Smooth muscle cell (in vitro differentiated cells): ENCODE measurements at regions not wholly inside any gene's neighbourhood (a gene's known extent, or its start where the extent isn't known, plus 50 kb on each side); places are given as distances from the start of the nearest gene placed in this dataset.

Source experiments
- DNase-seq: peaks from one replicate; lab custom pipeline; 2025; ENCODE audit not compliant: unreplicated experiment; lab: John Stamatoyannopoulos, UW
- H2AFZ ChIP-seq: fragments of 200-600 bp; sonication (generic); 2 replicates; pipeline ENCODE4 v1.6.0; 2016; ENCODE audit warnings: antibody characterized with exemption, low read depth, mild to moderate bottlenecking
- H3F3A ChIP-seq: fragments of 200-600 bp; sonication (generic); 2 replicates; pipeline ENCODE4 v1.6.0; 2017; ENCODE audit warnings: antibody characterized with exemption, low read depth
- H3K27ac ChIP-seq: fragments of 200-600 bp; sonication (generic); 2 replicates; pipeline ENCODE4 v1.5.1; 2016; ENCODE audit warnings: low read depth, mild to moderate bottlenecking
- H3K27me3 ChIP-seq: fragments of 200-600 bp; sonication (generic); 2 replicates; pipeline ENCODE4 v1.6.1; 2016; ENCODE audit warnings: low read depth, mild to moderate bottlenecking
- H3K36me3 ChIP-seq: fragments of 200-600 bp; sonication (generic); 2 replicates; pipeline ENCODE4 v1.5.1; 2016; ENCODE audit warnings: low read depth
- H3K4me1 ChIP-seq: fragments of 200-600 bp; sonication (generic); 2 replicates; pipeline ENCODE4 v1.5.1; 2016; ENCODE audit warnings: low read depth
- H3K4me2 ChIP-seq: fragments of 200-600 bp; sonication (generic); 2 replicates; pipeline ENCODE4 v1.6.0; 2016; ENCODE audit warnings: mild to moderate bottlenecking
- H3K4me3 ChIP-seq: fragments of 200-600 bp; sonication (generic); 2 replicates; pipeline ENCODE4 v1.5.1; 2016; ENCODE audit warnings: mild to moderate bottlenecking
- H3K79me2 ChIP-seq: fragments of 200-600 bp; sonication (generic); 2 replicates; pipeline ENCODE4 v1.6.0; 2016; ENCODE audit warnings: low read depth, mild to moderate bottlenecking
- H3K9ac ChIP-seq: fragments of 200-600 bp; sonication (generic); 2 replicates; pipeline ENCODE4 v1.6.0; 2016; ENCODE audit warnings: low read depth
- H3K9me3 ChIP-seq: fragments of 200-600 bp; sonication (generic); replicated peaks from 2 replicates; pipeline ENCODE4 v1.5.1; 2016; ENCODE audit warnings: low read depth
- H4K20me1 ChIP-seq: fragments of 200-600 bp; sonication (generic); 2 replicates; pipeline ENCODE4 v1.6.0; 2016; ENCODE audit warnings: low read depth
- WGBS: methylation state at CpG from one replicate; pipeline ENCODE4 v1.1.7; 2016; ENCODE audit warnings: low lambda C conversion rate; 5-methylcytosine and 5-hydroxymethylcytosine counted together
- TF ChIP-seq, protein P1 (sequence below): fragments of 200-600 bp; sonication (generic); IDR thresholded peaks from 2 replicates; pipeline ENCODE4 v1.5.1; 2017; ENCODE audit warnings: borderline replicate concordance, mild to moderate bottlenecking, antibody characterized with exemption; ENCODE audit not compliant: insufficient read depth, poor library complexity, severe bottlenecking

DNA sequence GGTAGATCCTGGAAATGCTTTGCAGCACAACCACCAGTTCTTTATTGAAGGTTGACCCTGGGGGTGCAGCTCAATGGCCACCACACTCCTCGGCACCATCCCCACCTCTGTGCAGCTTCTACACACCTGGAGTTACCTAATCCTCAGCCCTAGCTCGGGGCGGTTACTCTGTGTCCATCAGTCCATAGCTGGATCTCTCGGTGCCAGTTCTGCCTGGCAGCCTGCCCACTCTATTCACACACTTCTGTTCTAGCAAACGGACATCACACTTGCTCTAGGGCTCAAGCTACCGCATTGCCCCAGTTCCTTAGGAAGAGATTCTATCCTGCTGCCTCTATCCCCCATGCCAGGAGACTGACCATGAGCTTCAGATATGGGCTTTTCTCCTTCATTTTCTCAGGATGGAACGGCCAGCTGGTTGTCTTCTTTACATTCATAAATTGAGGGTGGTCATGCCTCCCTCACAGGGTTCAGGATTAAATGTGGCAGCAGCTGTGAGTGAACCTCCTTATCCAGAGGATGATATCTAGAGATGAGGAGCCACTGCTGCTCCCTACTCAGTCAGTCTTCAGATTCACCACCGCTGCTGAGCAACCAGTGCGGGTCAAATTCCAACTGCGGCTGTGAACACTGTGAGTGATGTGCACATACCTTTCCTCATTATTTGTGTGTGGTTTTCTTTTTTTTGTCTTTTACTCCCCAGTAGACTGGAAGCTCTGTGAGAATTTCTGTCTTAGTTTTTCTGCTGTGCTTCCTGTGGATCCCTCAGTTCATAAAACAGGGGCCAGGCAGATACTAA, 66.9 kb upstream of the TRIB2 start:
- Histone ChIP-seq H3K9ac (no peak overlapping the region), H3K79me2 (no peaks in the 10 kb centered on the region), H3F3A (no peaks in the 10 kb centered on the region), H3K27ac (no peak overlapping the region), H3K4me1 (no peaks in the 10 kb centered on the region), H2AFZ (no peak overlapping the region), H3K27me3 (no peaks in the 10 kb centered on the region), H4K20me1 (no peaks in the 10 kb centered on the region), H3K4me2 (no peak overlapping the region), H3K36me3 (no peaks in the 10 kb centered on the region), H3K4me3 (no peak overlapping the region), H3K9me3 (no peaks in the 10 kb centered on the region)
- TF ChIP-seq, protein P1, sequence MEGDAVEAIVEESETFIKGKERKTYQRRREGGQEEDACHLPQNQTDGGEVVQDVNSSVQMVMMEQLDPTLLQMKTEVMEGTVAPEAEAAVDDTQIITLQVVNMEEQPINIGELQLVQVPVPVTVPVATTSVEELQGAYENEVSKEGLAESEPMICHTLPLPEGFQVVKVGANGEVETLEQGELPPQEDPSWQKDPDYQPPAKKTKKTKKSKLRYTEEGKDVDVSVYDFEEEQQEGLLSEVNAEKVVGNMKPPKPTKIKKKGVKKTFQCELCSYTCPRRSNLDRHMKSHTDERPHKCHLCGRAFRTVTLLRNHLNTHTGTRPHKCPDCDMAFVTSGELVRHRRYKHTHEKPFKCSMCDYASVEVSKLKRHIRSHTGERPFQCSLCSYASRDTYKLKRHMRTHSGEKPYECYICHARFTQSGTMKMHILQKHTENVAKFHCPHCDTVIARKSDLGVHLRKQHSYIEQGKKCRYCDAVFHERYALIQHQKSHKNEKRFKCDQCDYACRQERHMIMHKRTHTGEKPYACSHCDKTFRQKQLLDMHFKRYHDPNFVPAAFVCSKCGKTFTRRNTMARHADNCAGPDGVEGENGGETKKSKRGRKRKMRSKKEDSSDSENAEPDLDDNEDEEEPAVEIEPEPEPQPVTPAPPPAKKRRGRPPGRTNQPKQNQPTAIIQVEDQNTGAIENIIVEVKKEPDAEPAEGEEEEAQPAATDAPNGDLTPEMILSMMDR = no peak
- DNase-seq = no peak
- 82% methylated on average over 10 of the region's 10 CpGs for WGBS

- Histone ChIP-seq H3K4me1 (no peaks in the 10 kb centered on the region), H4K20me1 (no peaks in the 10 kb centered on the region), H3K9ac (no peak overlapping the region), H2AFZ (no peak overlapping the region), H3F3A (no peaks in the 10 kb centered on the region), H3K79me2 (no peaks in the 10 kb centered on the region), H3K27ac (no peak overlapping the region), H3K9me3 (no peaks in the 10 kb centered on the region), H3K4me2 (no peak overlapping the region), H3K27me3 (no peaks in the 10 kb centered on the region), H3K4me3 (no peak overlapping the region), H3K36me3 (no peaks in the 10 kb centered on the region)
- WGBS = 92% methylated on average over 8 of the region's 8 CpGs
- TF ChIP-seq, protein P1 = no peak
- no peak for DNase-seq
These were observed 65.1 kb upstream of the TRIB2 start for GRCh38 chr2:12651641-12652040.

DNA sequence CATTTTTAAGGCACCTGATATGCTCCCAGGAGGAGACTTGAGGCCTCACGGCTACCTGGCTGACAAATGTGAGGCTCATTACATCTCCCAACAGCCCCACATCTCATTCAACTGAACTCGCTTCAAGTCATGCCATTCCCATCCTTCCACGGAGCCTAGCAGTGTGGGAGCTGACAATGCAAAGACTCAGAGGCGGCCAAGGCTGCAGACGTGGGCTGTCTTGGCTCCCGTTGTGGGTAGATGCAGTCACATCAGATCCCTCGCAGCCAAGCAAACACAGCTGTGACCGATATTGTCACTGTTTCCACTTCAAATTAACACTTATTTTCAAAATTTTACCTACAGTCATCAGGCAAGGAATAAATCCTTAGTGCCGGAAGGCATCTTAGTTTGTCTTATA, 64.0 kb upstream of the TRIB2 start:
- Histone ChIP-seq H3K9me3 (no peaks in the 10 kb centered on the region), H3K27ac (no peak overlapping the region), H3F3A (no peaks in the 10 kb centered on the region), H3K36me3 (no peaks in the 10 kb centered on the region), H2AFZ (no peak overlapping the region), H3K79me2 (no peaks in the 10 kb centered on the region), H3K4me3 (no peak overlapping the region), H3K27me3 (no peaks in the 10 kb centered on the region), H4K20me1 (no peaks in the 10 kb centered on the region), H3K4me1 (no peaks in the 10 kb centered on the region), H3K9ac (no peak overlapping the region), H3K4me2 (no peak overlapping the region)
- 90% methylated on average over 9 of the region's 9 CpGs for WGBS
- no peak for DNase-seq
- TF ChIP-seq, protein P1 = no peak

GRCh38 chr2:12657560-12657959, 59.2 kb upstream of the TRIB2 start:
- Histone ChIP-seq H3K9me3 (no peaks in the 10 kb centered on the region), H3K4me3 (no peak overlapping the region), H3K36me3 (no peaks in the 10 kb centered on the region), H3K4me2 (no peak overlapping the region), H3K27ac (no peak overlapping the region), H3K4me1 (no peaks in the 10 kb centered on the region), H3K27me3 (no peaks in the 10 kb centered on the region), H3F3A (no peaks in the 10 kb centered on the region), H3K9ac (no peak overlapping the region), H2AFZ (no peak overlapping the region), H3K79me2 (no peaks in the 10 kb centered on the region), H4K20me1 (no peaks in the 10 kb centered on the region)
- WGBS = 81% methylated on average over 6 of the region's 6 CpGs
- TF ChIP-seq, protein P1 = no peak
- DNase-seq = no peak
